ENCODE measurements at regions not wholly inside any gene's neighbourhood (a gene's known extent, or its start where the extent isn't known, plus 50 kb on each side); places are given as distances from the start of the nearest gene placed in this dataset.

- no peak for TF ChIP-seq CTCF (IDR thresholded peaks at IDR 0.05; ENCODE audit: borderline replicate concordance, extremely low read depth, low read length, poor library complexity, severe bottlenecking)
- TF ChIP-seq EZH2 (IDR thresholded peaks at IDR 0.05; ENCODE audit: borderline replicate concordance, low read depth, low read length, severe bottlenecking) = no peak
Observed at GRCh38 chr3:118692416-118692815, 342.2 kb downstream of the IGSF11 start.
